ENCODE measurements at regions not wholly inside any gene's neighbourhood (a gene's known extent, or its start where the extent isn't known, plus 50 kb on each side); places are given as distances from the start of the nearest gene placed in this dataset.
A peak's percentile ranks its signal among the peaks of the same experiment; 100 is the strongest.

GRCh38 chr4:20592663-20593062 is 107.6 kb upstream of the PACRGL start:
- DNase-seq (ENCODE audit: low spot score) = no peak

GRCh38 chr4:20598626-20599025 is 101.6 kb upstream of the PACRGL start:
- DNase-seq (ENCODE audit: low spot score) = no peak

GRCh38 chr4:20603671-20604313 is 96.5 kb upstream of the PACRGL start:
- peak; percentile 17 for DNase-seq (ENCODE audit: low spot score)

GRCh38 chr4:20612313-20612712 is 87.9 kb upstream of the PACRGL start:
- peak; percentile 39 for DNase-seq (ENCODE audit: low spot score)

GRCh38 chr4:20614816-20615215 is 85.4 kb upstream of the PACRGL start:
- DNase-seq (ENCODE audit: low spot score) = no peak

- peak; percentile 64 for DNase-seq (ENCODE audit: low spot score)
These were observed 84.6 kb upstream of the PACRGL start for GRCh38 chr4:20615486-20616260.

- DNase-seq (ENCODE audit: low spot score) = no peak
These were observed 83.9 kb upstream of the PACRGL start for GRCh38 chr4:20616313-20616712.

- no peak for DNase-seq (ENCODE audit: low spot score)
These were observed 83.4 kb upstream of the PACRGL start for GRCh38 chr4:20616848-20617247.

- no peak for DNase-seq (ENCODE audit: low spot score)
These were observed 82.4 kb upstream of the PACRGL start for GRCh38 chr4:20617678-20618396.

- no peak for DNase-seq (ENCODE audit: low spot score)
These were observed 81.5 kb upstream of the PACRGL start for GRCh38 chr4:20618731-20619130.

GRCh38 chr4:20621476-20621875 is 78.8 kb upstream of the PACRGL start:
- DNase-seq (ENCODE audit: low spot score) = no peak

- no peak for DNase-seq (ENCODE audit: low spot score)
These were observed 77.6 kb upstream of the PACRGL start for GRCh38 chr4:20622701-20623100.

- DNase-seq (ENCODE audit: low spot score) = no peak
These were observed 76.3 kb upstream of the PACRGL start for GRCh38 chr4:20623939-20624338.

GRCh38 chr4:20624793-20625374 is 75.4 kb upstream of the PACRGL start:
- no peak for DNase-seq (ENCODE audit: low spot score)

GRCh38 chr4:20625426-20625825 is 74.8 kb upstream of the PACRGL start:
- DNase-seq (ENCODE audit: low spot score) = no peak

GRCh38 chr4:20626326-20627005 is 73.8 kb upstream of the PACRGL start:
- no peak for DNase-seq (ENCODE audit: low spot score)

GRCh38 chr4:20627866-20628265 is 72.4 kb upstream of the PACRGL start:
- DNase-seq (ENCODE audit: low spot score) = no peak

- DNase-seq (ENCODE audit: low spot score) = no peak
These were observed 70.8 kb upstream of the PACRGL start for GRCh38 chr4:20629186-20630106.

- DNase-seq (ENCODE audit: low spot score) = no peak
These were observed 61.4 kb upstream of the PACRGL start for GRCh38 chr4:20638825-20639224.

- no peak for DNase-seq (ENCODE audit: low spot score)
These were observed 60.9 kb upstream of the PACRGL start for GRCh38 chr4:20639346-20639745.

- no peak for DNase-seq (ENCODE audit: low spot score)
These were observed 59.3 kb upstream of the PACRGL start for GRCh38 chr4:20640989-20641388.

Data from A172 (cell line).